Left renal cortex interstitium (tissue), 4 donors: ENCODE measurements at regions not wholly inside any gene's neighbourhood (a gene's known extent, or its start where the extent isn't known, plus 50 kb on each side); places are given as distances from the start of the nearest gene placed in this dataset.

Experiments used
- DNase-seq, 4 donors: peaks; one replicate each; pipeline ENCODE4 v3.0.0-alpha.2; 2013; ENCODE audit warnings: low read depth in 4 of 4, low spot score in 2 of 4, missing footprints in 1 of 4

GRCh38 chr18:73973972-73974371 is 173.7 kb downstream of the FBXO15 start:
- DNase-seq: no peak

GRCh38 chr18:73966954-73967353 is 180.7 kb downstream of the FBXO15 start:
- DNase-seq: no peak

GRCh38 chr18:73962256-73962655 is 185.4 kb downstream of the FBXO15 start:
- DNase-seq: no peak

DNA sequence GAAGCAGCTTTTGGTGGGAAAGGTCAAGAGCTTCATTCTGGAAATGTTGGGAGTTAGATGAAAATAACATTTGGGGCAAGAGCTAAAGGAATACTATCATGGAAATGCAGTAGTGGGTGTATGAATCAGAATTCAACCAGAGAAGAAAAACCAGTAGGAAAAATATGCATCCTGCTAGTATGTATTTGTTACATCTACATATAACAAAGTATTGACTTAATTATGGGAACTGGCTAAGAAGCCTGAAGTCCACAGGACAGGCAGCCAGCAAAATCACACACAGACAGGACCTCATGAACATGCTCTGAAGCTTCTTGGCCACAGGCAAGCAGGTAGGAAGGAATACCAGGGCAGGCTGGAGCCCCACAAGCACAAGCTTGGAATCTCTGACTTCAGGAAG is 185.8 kb downstream of the FBXO15 start:
- DNase-seq: no peak

GRCh38 chr18:73959352-73959751 is 188.3 kb downstream of the FBXO15 start:
- no peak for DNase-seq

DNA sequence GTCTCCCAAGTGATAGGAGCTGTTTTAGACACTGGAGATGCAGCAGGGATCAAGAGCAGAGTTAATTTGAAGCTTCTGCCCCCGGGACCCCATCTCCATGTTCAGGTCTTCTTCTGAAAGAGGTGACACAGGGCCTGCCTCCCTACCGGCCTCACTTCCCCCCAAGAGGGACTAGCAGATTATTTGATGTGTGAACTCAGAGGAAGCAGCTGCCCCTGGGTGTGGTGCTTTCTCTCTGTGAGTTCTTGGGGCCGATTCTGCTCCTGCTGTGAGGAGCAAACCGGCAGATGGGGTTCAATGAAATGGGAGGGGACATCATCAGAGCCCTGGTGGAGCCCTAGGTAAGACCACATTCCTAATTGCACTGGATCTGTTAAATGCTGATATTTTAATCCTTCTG is 193.4 kb downstream of the FBXO15 start:
- DNase-seq: no peak

GRCh38 chr18:73952296-73952946 is 195.2 kb downstream of the FBXO15 start:
- DNase-seq: no peak

GRCh38 chr18:73950116-73950700 is 197.4 kb downstream of the FBXO15 start:
- DNase-seq: no peak

DNA sequence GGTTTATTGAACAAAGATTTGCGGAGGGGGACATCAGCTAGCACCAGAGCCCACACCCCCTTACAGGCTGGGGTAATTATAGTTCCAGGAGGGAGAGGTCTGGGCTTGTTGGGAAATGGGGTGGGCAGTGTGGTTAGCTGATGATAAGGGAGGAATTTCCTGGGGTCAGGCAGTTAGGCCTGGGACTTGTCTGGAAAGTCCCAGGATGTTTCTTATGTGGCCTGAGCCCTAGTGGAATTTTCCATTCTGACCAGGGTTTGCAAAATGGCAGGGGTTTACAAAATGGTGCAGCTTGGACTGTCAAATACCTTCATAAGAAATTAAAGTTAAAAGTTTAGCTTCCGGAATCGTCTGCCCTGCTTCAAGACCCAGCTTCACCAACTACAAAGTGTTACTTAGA is 199.1 kb downstream of the FBXO15 start:
- no peak for DNase-seq

GRCh38 chr18:73948084-73948483 is 199.6 kb downstream of the FBXO15 start:
- no peak for DNase-seq

DNA sequence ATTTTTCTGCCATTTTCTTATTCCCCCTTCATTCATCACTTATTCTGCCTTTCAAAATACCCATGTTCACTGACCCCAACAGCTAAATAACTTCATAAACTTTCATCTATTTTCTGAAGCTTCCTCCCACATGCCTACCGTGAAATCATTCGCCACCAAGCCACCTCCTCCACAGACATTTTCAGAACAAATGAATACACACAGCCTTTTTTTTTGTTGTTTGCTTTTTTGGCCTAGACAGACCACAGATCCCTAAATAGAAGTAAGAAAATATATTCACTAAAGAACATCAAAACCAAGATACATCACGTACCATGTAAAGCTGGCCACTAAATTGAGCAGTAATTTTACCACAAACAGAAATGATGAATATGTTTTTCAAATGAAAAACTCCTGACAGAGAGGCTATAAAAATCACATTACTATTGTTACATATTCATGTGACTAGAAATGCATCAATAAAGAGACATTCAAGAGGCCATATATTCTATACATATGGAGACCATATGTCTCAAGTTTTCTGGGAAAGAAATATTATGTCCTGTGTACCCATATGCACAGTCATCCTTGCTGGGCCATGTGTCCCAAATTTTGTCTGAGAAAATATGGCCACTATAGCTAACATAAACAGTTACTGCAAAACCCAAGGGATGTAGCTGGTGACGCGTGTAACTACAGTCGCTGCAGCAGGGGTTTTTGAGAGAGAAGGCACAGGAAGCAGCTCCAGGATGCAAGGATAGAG is 200.3 kb downstream of the FBXO15 start:
- no peak for DNase-seq

- no peak for DNase-seq
Observed at GRCh38 chr18:73945130-73945792, 202.4 kb downstream of the FBXO15 start.

GRCh38 chr18:73944715-73945114 is 202.9 kb downstream of the FBXO15 start:
- DNase-seq: no peak

DNA sequence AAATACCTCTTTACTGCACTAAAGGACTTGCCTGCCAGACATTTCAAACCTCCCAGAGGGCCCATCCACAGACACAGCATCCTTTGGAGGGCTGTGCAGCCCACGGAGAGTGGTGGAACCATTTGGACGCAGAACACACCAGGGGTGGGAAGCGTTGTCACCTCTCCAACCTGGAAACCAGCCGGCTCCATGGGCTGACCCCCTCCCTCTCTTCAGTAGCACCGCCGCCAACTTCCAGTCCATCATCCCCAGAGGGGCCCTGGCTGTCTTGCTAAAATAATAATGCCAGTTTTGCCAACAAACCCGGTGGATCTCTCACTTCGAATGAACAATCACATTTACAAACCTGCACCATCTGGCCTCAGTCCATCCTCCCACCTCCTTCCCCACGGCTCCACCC is 203.9 kb downstream of the FBXO15 start:
- no peak for DNase-seq

GRCh38 chr18:73942956-73943355 is 204.7 kb downstream of the FBXO15 start:
- DNase-seq: no peak

- DNase-seq: no peak
Observed at GRCh38 chr18:73942081-73942625, 205.5 kb downstream of the FBXO15 start.

DNA sequence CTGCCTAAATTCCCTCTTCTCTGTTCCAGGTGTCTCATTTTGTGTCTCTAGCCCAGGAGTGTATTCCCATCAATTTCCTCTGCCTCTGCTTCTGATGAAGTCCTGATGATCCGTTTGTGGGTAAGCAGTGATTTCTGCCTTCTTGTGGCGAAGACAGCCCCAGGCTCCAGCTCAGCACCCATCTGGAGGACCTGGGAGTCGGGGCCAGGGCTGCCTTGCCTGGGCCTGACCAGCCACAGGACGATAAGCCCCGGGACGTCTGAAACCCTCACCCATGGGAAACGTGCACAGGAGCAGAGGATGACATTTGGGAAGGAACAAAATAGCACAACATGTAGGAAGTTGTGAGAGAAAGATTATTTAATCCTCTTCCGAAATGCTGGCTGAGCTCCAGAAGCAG is 206.9 kb downstream of the FBXO15 start:
- no peak for DNase-seq

- no peak for DNase-seq
Observed at GRCh38 chr18:73939391-73939790, 208.2 kb downstream of the FBXO15 start.

DNA sequence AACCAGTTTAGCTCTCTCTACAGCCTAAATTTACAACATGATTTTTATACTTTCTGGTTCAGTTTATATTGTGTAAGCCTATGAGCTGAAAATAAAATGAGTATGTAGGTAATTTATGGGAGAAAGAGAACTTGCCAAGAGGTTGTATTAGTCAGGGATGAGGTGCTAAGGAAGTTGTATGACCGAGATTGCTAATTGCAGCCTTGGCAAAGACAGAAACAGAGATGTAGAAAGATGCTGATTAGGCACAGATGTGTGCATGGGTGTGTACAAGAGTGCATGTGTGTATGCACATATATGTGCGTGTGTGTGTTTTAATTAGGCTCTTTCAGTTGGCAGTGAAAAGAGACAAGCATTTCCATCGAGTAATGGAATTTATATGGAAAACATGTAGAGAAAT is 213.9 kb downstream of the FBXO15 start:
- DNase-seq: no peak

- DNase-seq: no peak
Observed at GRCh38 chr18:73932976-73933375, 214.7 kb downstream of the FBXO15 start.

- no peak for DNase-seq
Observed at GRCh38 chr18:73927496-73927895, 220.1 kb downstream of the FBXO15 start.
